NB4 (cell line): ENCODE measurements at regions not wholly inside any gene's neighbourhood (a gene's known extent, or its start where the extent isn't known, plus 50 kb on each side); places are given as distances from the start of the nearest gene placed in this dataset.

Experiments used
- CTCF ChIP-seq: IDR thresholded peaks from one replicate; pipeline ENCODE4 v1.5.1; 2012; ENCODE audit warnings: low read depth, low read length
- MAX ChIP-seq: IDR thresholded peaks from 2 replicates; pipeline ENCODE4 v1.6.1; 2011; ENCODE audit warnings: low read depth, low read length
- MYC ChIP-seq: IDR thresholded peaks from 2 replicates; pipeline ENCODE4 v1.6.1; 2011; ENCODE audit warnings: low read depth, low read length
- POLR2A ChIP-seq: IDR thresholded peaks from 2 replicates; pipeline ENCODE4 v1.6.1; 2011; ENCODE audit warnings: mild to moderate bottlenecking; ENCODE audit not compliant: insufficient read length; ENCODE audit errors: extremely low read depth

- TF ChIP-seq CTCF (peak; percentile 9), MAX (no peak), POLR2A (no peak), MYC (no peak)
Observed at GRCh38 chr14:22163051-22163450, 426.0 kb downstream of the DAD1 start.
